ENCODE measurements at regions not wholly inside any gene's neighbourhood (a gene's known extent, or its start where the extent isn't known, plus 50 kb on each side); places are given as distances from the start of the nearest gene placed in this dataset.

DNA sequence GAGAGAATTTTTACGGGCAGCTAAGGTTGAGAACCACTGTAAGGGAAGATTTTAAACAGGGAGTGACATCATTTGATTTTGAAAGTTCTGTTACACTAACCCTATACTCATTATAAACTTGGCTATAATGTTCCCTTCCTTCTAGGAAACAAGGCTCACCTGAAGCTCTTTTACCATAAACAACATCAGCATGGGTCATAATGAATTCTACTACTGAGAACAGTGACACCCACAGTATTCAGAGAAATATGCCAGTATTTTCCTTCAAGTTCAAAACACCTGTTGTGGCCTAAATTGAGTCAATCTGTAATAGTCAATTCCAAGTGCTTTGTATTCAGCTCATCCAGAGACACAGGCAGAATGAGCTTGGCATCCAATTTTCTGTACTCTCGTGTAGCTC is 175.3 kb upstream of the STT3B start:
- H4K20me1 ChIP-seq (ENCODE audit: insufficient read depth): no peaks in the 10 kb centered on the region
- no peak overlapping the region for H3K27ac ChIP-seq
- no peak overlapping the region for H3K4me2 ChIP-seq
- H3K4me1 ChIP-seq (replicated peaks; ENCODE audit: insufficient read depth): no peaks in the 10 kb centered on the region
- no peak for DNase-seq
- H3K79me2 ChIP-seq (ENCODE audit: low read depth): no peaks in the 10 kb centered on the region
- no peaks in the 10 kb centered on the region for H3K36me3 ChIP-seq (ENCODE audit: low read depth)
- intact Hi-C loops (cut with micrococcal nuclease; ENCODE audit: unreplicated experiment): no loop called here
- no peak overlapping the region for H3K4me3 ChIP-seq
- no peaks in the 10 kb centered on the region for H3K9me2 ChIP-seq (ENCODE audit: insufficient read depth)
- no peaks in the 10 kb centered on the region for H3K9me3 ChIP-seq (ENCODE audit: insufficient read depth, low read depth)
- ChIA-PET CTCF (no interaction called here), POLR2A (ENCODE audit: unreplicated experiment) (interaction anchor here (0.6 kb wide), 2 partner anchors 19 to 1126 kb away, joined by 3 read pairs; no protein-coding TSS in a partner anchor)
- TF ChIP-seq, protein P1, sequence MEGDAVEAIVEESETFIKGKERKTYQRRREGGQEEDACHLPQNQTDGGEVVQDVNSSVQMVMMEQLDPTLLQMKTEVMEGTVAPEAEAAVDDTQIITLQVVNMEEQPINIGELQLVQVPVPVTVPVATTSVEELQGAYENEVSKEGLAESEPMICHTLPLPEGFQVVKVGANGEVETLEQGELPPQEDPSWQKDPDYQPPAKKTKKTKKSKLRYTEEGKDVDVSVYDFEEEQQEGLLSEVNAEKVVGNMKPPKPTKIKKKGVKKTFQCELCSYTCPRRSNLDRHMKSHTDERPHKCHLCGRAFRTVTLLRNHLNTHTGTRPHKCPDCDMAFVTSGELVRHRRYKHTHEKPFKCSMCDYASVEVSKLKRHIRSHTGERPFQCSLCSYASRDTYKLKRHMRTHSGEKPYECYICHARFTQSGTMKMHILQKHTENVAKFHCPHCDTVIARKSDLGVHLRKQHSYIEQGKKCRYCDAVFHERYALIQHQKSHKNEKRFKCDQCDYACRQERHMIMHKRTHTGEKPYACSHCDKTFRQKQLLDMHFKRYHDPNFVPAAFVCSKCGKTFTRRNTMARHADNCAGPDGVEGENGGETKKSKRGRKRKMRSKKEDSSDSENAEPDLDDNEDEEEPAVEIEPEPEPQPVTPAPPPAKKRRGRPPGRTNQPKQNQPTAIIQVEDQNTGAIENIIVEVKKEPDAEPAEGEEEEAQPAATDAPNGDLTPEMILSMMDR (conservative IDR thresholded peaks at IDR 0.05): no peak
- no peak for TF ChIP-seq EZH2 (IDR thresholded peaks at IDR 0.05; ENCODE audit: low read depth)
- no peak overlapping the region for H2AFZ ChIP-seq
- no peaks in the 10 kb centered on the region for H3F3A ChIP-seq (ENCODE audit: insufficient read depth, low read depth)
- no peaks in the 10 kb centered on the region for H3K27me3 ChIP-seq (ENCODE audit: insufficient read depth, low read depth)
- no TSS peak for BruUV-seq (replicated peaks)

DNA sequence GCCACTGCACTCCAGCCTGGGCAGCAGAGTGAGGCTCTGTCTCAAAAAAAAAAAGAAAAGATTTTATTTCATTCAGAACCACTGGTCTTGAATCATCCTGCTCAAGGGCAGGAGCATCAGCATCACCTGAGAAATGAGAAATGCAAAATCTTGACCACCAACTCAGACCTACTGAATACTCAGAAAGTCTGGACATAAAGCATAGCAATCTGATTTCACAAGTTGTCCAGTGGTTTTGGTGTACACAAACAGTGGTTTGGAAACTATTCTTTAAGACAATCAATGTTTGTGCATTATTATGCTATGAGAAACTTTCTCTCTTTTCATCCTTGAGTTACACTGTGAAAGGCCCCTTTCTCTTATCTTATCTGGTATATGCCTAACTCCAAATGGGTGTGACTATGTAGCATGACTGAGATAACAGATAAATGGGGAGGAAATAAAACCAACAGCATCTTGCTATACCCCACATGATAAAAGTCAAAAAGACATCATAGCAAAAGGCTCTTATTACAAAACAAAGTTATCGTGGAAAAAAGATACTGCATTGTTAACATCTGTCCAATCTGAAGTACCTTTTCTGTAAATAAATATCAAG is 174.2 kb upstream of the STT3B start:
- H4K20me1 ChIP-seq (ENCODE audit: insufficient read depth): no peaks in the 10 kb centered on the region
- ChIA-PET CTCF (no interaction called here), POLR2A (ENCODE audit: unreplicated experiment) (no interaction called here)
- no peak for TF ChIP-seq EZH2 (IDR thresholded peaks at IDR 0.05; ENCODE audit: low read depth)
- TF ChIP-seq, protein P1 (conservative IDR thresholded peaks at IDR 0.05): no peak
- no peaks in the 10 kb centered on the region for H3K4me1 ChIP-seq (replicated peaks; ENCODE audit: insufficient read depth)
- H3K4me2 ChIP-seq: no peak overlapping the region
- no peak overlapping the region for H2AFZ ChIP-seq
- no peak overlapping the region for H3K27ac ChIP-seq
- H3K36me3 ChIP-seq (ENCODE audit: low read depth): no peaks in the 10 kb centered on the region
- no peaks in the 10 kb centered on the region for H3K9me3 ChIP-seq (ENCODE audit: insufficient read depth, low read depth)
- H3F3A ChIP-seq (ENCODE audit: insufficient read depth, low read depth): no peaks in the 10 kb centered on the region
- intact Hi-C loops (cut with micrococcal nuclease; ENCODE audit: unreplicated experiment): no loop called here
- BruUV-seq (replicated peaks): no TSS peak
- no peaks in the 10 kb centered on the region for H3K79me2 ChIP-seq (ENCODE audit: low read depth)
- DNase-seq: no peak
- no peaks in the 10 kb centered on the region for H3K27me3 ChIP-seq (ENCODE audit: insufficient read depth, low read depth)
- no peak overlapping the region for H3K4me3 ChIP-seq
- H3K9me2 ChIP-seq (ENCODE audit: insufficient read depth): no peaks in the 10 kb centered on the region

DNA sequence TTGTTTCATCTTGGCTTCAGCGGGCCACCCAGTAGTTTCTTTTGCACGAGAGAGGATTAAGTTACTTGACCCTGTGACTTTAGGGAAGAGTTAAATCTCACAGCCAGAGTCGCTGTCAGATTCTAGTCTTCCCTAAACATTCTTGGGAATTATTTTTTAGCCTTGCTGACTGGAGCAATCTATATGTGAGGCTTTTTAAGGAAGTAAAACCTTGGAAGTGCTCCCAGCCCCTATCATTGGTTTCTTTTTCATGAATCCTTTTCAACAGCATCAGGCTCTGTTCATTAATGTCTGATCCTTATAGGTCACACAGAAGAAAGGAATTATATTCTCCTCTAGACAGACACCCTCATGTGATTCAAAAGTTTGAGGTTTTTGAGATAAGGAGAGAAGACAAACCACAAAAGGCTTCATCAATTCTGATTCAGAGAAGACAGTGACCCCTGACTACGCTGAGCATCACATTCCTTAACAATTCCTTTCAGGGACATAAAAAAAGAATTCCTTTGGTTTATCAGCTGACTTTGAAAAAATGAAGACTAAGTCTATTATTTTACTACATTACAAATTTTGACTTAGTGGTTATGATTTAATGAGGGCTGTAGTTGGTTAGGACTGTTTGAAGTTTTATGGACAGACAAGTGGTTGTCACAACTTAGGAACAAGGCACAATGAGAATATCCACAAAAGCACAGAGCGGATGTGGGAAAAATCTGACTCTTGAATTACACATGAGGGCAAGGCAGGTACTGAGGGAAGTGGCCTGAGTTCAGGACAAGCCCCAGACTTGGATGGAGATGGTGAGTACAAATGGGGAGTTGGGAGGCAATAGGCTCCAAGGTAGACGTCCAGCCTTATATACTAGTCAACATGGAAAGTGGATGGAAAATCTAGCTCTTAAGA is 171.1 kb upstream of the STT3B start:
- no peaks in the 10 kb centered on the region for H3K4me1 ChIP-seq (replicated peaks; ENCODE audit: insufficient read depth)
- H3K9me2 ChIP-seq (ENCODE audit: insufficient read depth): no peaks in the 10 kb centered on the region
- ChIA-PET POLR2A (ENCODE audit: unreplicated experiment) (no interaction called here), CTCF (no interaction called here)
- DNase-seq: no peak
- no peaks in the 10 kb centered on the region for H3K9me3 ChIP-seq (ENCODE audit: insufficient read depth, low read depth)
- no peak overlapping the region for H3K27ac ChIP-seq
- H3F3A ChIP-seq (ENCODE audit: insufficient read depth, low read depth): no peaks in the 10 kb centered on the region
- no peaks in the 10 kb centered on the region for H3K27me3 ChIP-seq (ENCODE audit: insufficient read depth, low read depth)
- H2AFZ ChIP-seq: no peak overlapping the region
- intact Hi-C loops (cut with micrococcal nuclease; ENCODE audit: unreplicated experiment): no loop called here
- no peaks in the 10 kb centered on the region for H4K20me1 ChIP-seq (ENCODE audit: insufficient read depth)
- no peak overlapping the region for H3K4me3 ChIP-seq
- BruUV-seq (replicated peaks): no TSS peak
- no peaks in the 10 kb centered on the region for H3K36me3 ChIP-seq (ENCODE audit: low read depth)
- no peak for TF ChIP-seq EZH2 (IDR thresholded peaks at IDR 0.05; ENCODE audit: low read depth)
- TF ChIP-seq, protein P1 (conservative IDR thresholded peaks at IDR 0.05): no peak
- H3K79me2 ChIP-seq (ENCODE audit: low read depth): no peaks in the 10 kb centered on the region
- no peak overlapping the region for H3K4me2 ChIP-seq
